SK-MEL-5 (cell line): ENCODE measurements at regions not wholly inside any gene's neighbourhood (a gene's known extent, or its start where the extent isn't known, plus 50 kb on each side); places are given as distances from the start of the nearest gene placed in this dataset.
"Not testable (repeated sequence)": the region's sequence is repeated elsewhere in the genome, so short reads cannot be mapped to it uniquely, and the experiment has no call there.

Source experiments
- DNase-seq: peaks from one replicate; pipeline ENCODE4 v3.0.0-alpha.2; 2016; ENCODE audit warnings: low read depth, low spot score
- in situ Hi-C: cut with HindIII; loops from 2 replicates; pipeline ENCODE4 v1.10.0; 2016; ENCODE audit warnings: low sequenced_read_pairs, high pct_unique_total_duplicates, low pct_unique_long_range_greater_than_20kb

DNA sequence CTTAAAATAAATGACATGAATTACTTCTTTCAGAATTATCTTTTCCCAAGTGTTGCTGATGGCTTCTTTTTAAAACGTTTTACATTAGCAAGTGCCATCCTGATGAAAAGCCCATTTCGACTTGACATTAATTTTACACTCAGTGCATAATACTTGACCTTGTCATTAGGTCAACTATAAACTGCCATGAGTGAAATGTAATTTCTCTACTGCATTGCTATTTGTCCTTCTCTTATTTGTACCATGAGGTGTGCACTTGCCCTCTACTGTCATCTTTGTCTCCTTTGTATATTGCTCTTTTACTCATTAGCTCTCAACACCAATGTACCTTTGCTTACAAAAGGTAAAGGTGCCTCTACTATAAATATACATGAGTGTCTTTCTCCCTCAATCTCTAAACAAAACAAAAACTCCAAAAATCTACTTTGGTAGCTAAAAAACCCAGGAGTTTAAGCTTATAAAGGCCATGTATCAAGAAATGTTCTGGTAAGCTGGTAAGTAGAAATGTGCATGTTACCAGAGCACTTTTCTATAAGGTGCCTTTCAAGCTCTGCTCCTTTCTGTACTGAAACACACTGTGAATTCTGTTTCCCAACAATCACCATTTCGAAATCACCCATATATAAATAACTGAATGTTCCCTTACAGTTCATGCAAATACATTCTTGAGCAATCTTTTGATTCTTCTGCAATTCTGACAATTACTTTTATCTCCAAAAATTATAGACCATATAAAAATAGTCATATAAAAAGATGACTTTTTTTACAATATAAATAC lies 351.4 kb downstream of the SLITRK5 start:
- in situ Hi-C loops, result no loop called here

DNA sequence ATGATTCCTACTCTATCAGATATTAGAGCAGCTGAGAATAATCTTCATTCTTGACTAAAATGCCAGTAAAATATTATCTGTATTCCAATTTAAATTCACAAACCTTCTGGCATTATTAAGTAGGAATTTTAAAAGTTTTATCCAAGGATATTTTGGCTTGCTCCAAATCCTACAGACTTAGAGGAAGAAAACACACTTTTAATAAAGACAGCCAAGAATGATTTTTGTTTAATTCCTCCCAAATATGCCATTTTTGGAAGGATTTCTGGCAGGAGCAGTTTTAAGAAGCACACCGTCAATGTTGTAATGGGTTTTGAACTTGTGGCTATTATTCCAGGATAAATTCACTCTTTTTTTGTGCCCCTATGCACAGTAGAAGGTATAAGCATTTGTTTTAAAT lies 355.1 kb downstream of the SLITRK5 start:
- no peak for DNase-seq
- in situ Hi-C loops, result no loop called here

More for the DNA sequence above, 351.4 kb downstream of the SLITRK5 start:
- DNase-seq, result no peak

- no peak for DNase-seq
- in situ Hi-C loops, result no loop called here
These were observed 360.9 kb downstream of the SLITRK5 start for GRCh38 chr13:88031980-88032559.

- DNase-seq, in situ Hi-C loops: not testable (repeated sequence)
These were observed 365.0 kb downstream of the SLITRK5 start for GRCh38 chr13:88036205-88036604.

DNA sequence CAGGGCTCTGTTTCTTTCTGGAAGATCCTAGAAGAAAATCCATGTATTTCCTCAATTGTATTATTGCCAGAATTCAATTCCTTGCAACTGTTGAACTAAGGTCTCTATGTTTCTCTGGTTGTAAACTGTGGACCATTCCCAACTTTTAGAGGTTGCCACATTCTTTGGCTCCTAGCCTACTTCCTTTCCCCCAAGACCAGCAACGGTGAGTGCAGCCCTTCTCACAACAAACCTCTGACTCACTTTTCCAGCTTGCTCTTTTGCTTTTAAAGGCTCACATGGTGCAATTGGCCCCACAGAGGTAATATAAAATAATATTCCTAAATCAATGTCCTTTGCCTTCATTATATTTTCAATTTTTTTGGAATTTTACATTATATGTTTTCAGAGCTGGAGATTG lies 371.3 kb downstream of the SLITRK5 start:
- DNase-seq, result no peak
- in situ Hi-C loops, result no loop called here

GRCh38 chr13:88051746-88052482 lies 380.7 kb downstream of the SLITRK5 start:
- peak; percentile 2 for DNase-seq
- in situ Hi-C loops, result no loop called here

- in situ Hi-C loops, result no loop called here
- DNase-seq, result no peak
These were observed 392.6 kb downstream of the SLITRK5 start for GRCh38 chr13:88063741-88064140.

DNA sequence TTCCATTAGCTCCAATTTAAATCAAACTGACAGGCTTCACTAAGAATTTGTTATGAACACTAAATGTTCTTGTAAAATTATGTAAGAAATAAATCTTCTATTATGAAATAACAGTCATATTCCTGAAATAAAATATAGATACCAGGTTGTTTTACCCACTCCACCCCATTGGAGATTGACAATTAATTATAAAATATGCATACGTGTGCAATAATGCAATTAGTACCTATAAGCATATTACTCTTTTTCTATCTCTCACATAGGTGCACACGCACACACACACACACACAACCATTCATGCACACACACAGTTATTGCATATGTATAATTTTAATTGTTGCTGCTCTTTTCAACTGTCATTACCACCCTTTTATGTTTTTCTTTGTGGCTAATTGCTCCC lies 395.7 kb downstream of the SLITRK5 start:
- DNase-seq, result no peak
- in situ Hi-C loops, result no loop called here

GRCh38 chr13:88068316-88068715 lies 397.1 kb downstream of the SLITRK5 start:
- in situ Hi-C loops, result no loop called here
- DNase-seq, result no peak

- in situ Hi-C loops, result no loop called here
- DNase-seq, result peak; percentile 64
These were observed 397.8 kb downstream of the SLITRK5 start for GRCh38 chr13:88068975-88069374.

DNA sequence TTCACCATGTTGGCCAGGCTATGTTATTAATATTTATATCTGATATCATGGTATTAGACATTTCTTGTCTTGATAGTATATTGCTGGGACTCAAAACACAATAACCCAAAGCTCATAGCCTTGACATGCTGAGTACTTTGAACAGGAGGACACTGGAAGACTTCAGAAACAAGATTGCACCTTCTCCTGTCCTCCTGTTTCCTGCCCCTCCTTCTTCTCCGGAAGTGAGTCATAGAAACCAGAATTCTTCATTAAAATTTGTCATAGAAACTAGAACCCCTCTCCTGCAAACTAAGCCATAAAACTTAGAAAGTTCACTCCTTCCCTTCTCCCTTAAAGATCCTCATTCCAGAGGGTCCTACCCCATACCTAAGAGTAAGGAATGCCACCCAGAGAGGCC lies 400.2 kb downstream of the SLITRK5 start:
- DNase-seq, result no peak
- in situ Hi-C loops, result no loop called here

- in situ Hi-C loops, result no loop called here
- no peak for DNase-seq
These were observed 403.8 kb downstream of the SLITRK5 start for GRCh38 chr13:88074794-88075510.

- in situ Hi-C loops, result no loop called here
These were observed 413.9 kb downstream of the SLITRK5 start for GRCh38 chr13:88085036-88085435.

GRCh38 chr13:88086577-88086976 lies 415.4 kb downstream of the SLITRK5 start:
- DNase-seq, result no peak
- in situ Hi-C loops, result no loop called here

More at GRCh38 chr13:88085036-88085435, 413.9 kb downstream of the SLITRK5 start:
- DNase-seq, result no peak

DNA sequence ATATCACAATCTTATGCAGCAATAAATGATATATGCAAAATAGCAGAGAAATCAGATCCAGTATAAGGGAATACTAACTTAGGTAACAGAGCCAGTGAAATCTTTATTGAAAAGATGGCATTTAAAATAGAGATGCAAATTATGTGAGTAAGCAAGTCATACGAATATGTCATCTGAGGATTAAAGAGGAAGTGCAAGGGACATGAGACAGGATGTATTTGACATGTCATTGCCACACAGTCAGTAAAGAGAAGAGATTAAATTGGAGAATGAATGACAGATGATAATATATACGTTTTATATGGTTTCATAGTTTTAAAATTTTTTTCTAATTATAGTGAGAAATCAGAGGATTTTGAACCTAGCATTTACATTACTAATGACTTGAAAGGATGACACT lies 426.4 kb downstream of the SLITRK5 start:
- in situ Hi-C loops, result no loop called here
- DNase-seq, result no peak

DNA sequence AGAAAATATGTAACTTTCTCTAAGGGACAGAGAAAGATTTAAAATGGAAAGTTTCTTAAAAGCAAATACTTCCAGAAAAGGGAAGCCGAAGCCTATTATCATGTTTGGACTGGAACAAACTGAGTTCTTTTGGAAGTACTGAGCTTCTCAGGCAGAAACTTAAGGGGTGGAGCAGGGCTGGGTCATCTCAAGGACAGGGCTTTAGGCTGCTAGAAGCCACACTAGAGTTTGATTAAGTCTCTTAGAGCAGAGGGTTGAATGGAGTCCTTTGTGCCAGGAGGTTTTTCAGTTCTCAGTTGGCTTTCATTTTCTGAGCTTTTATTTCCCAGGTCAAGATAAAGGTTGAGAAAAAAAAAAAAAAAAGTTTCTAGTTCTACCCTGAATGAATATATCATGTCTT lies 432.7 kb downstream of the SLITRK5 start:
- in situ Hi-C loops, result no loop called here
- DNase-seq, result peak; percentile 48

DNA sequence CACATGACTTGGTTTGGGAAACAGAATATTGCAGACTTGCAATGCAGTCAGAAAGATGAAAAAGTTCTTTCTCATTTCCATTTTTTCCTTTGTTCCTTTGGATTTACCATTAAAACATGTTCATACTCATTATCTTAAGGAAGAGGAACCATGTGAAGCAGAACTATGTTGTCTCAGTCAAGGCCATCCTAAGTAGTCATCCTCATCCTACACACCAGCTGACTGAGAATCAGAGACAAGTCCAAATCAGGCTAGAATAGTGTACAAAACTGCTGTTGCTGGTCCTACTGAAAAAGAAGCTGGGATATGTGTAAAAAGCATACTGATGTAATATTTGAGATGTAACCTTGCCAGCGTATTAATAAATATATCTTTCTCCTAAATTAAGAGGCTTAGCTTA lies 433.4 kb downstream of the SLITRK5 start:
- in situ Hi-C loops, result no loop called here
- no peak for DNase-seq

DNA sequence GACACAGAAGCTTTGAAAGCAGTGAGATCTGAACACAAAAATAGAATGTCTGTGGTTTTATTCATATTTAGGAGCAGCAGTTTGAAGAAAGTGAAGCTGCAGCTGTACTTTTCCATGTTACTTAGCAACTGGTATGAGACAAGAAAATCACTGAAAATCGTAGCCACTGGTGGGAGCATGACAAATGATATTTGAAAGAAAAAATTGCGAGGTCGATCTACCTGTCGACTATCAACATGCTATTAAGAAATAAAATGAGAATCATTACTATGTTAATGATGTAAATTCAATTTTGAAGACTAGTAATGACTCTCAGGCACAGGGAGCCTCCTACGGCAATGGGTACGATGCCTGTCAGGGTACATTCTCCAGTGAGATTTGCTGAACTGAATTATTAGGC lies 436.4 kb downstream of the SLITRK5 start:
- in situ Hi-C loops, result no loop called here
- no peak for DNase-seq
